ENCODE measurements at regions not wholly inside any gene's neighbourhood (a gene's known extent, or its start where the extent isn't known, plus 50 kb on each side); places are given as distances from the start of the nearest gene placed in this dataset.

DNA sequence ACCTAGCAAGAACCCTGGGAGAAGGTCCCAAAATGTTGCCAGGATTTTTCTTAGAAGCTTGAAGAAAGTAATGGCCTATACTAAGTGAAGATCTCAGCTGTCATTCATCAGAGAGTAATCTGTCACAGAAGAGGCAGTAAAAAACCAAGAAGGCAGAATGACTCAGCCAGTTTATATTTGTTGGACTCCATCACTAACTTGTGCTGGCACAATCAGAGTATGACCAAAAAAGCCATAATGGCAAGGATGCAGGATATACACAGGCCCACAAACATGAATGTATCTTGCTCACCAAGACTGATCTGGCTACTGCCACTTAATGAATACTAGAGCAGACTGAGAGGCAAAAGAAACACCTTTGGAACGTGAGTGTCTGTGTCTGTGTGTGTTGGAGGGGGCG lies 104.0 kb upstream of the POU5F2 start:
- H2AFZ ChIP-seq, result no peak overlapping the region
- Mint-ChIP-seq H3K27me3 (ENCODE audit: insufficient read depth, low read depth, poor library complexity) (no peaks in the 10 kb centered on the region), H3K4me3 (no peak overlapping the region), H3K9me3 (peaks cover 8% of the 10 kb centered on the region; the same call in 2 of the 3 replicates), H3K4me1 (no peaks in the 10 kb centered on the region), H3K36me3 (ENCODE audit: low read depth) (peaks cover 9% of the 10 kb centered on the region; the same call in 2 of the 3 replicates), H3K27ac (no peak overlapping the region)
- H3K4me2 ChIP-seq, result no peak overlapping the region
- H3K4me1 ChIP-seq (ENCODE audit: insufficient read depth), result no peaks in the 10 kb centered on the region
- H3K27ac ChIP-seq (ENCODE audit: low read depth), result no peak overlapping the region
- no peak overlapping the region for H3K4me3 ChIP-seq
- H3K79me2 ChIP-seq (replicated peaks; ENCODE audit: insufficient read depth), result no peaks in the 10 kb centered on the region
- no peaks in the 10 kb centered on the region for H3K9me2 ChIP-seq (ENCODE audit: insufficient read depth)
- TF ChIP-seq ZNF331 (CRISPR knock-in tag; IDR thresholded peaks at IDR 0.05; ENCODE audit: low read depth) (no peak), STAT1 (IDR thresholded peaks at IDR 0.05; ENCODE audit: unreplicated experiment) (no peak), EZH2 (IDR thresholded peaks at IDR 0.05; ENCODE audit: low read depth, unreplicated experiment) (no peak), JUNB (IDR thresholded peaks at IDR 0.05; ENCODE audit: unreplicated experiment) (no peak), ZNF462 (CRISPR knock-in tag; IDR thresholded peaks at IDR 0.05) (no peak), REST (IDR thresholded peaks at IDR 0.05; ENCODE audit: unreplicated experiment) (no peak)
- TF ChIP-seq, protein P1, sequence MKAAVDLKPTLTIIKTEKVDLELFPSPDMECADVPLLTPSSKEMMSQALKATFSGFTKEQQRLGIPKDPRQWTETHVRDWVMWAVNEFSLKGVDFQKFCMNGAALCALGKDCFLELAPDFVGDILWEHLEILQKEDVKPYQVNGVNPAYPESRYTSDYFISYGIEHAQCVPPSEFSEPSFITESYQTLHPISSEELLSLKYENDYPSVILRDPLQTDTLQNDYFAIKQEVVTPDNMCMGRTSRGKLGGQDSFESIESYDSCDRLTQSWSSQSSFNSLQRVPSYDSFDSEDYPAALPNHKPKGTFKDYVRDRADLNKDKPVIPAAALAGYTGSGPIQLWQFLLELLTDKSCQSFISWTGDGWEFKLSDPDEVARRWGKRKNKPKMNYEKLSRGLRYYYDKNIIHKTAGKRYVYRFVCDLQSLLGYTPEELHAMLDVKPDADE (IDR thresholded peaks at IDR 0.05), result no peak
- TF ChIP-seq, protein P2, sequence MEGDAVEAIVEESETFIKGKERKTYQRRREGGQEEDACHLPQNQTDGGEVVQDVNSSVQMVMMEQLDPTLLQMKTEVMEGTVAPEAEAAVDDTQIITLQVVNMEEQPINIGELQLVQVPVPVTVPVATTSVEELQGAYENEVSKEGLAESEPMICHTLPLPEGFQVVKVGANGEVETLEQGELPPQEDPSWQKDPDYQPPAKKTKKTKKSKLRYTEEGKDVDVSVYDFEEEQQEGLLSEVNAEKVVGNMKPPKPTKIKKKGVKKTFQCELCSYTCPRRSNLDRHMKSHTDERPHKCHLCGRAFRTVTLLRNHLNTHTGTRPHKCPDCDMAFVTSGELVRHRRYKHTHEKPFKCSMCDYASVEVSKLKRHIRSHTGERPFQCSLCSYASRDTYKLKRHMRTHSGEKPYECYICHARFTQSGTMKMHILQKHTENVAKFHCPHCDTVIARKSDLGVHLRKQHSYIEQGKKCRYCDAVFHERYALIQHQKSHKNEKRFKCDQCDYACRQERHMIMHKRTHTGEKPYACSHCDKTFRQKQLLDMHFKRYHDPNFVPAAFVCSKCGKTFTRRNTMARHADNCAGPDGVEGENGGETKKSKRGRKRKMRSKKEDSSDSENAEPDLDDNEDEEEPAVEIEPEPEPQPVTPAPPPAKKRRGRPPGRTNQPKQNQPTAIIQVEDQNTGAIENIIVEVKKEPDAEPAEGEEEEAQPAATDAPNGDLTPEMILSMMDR (conservative IDR thresholded peaks at IDR 0.05; ENCODE audit: low read depth in 2 of 2), result no peak
- ATAC-seq (no peak), DNase-seq (ENCODE audit: low spot score) (no peak)
- H3K36me3 ChIP-seq (ENCODE audit: insufficient read depth), result no peaks in the 10 kb centered on the region
- no peaks in the 10 kb centered on the region for H3F3A ChIP-seq (replicated peaks; ENCODE audit: low read depth)
- no peaks in the 10 kb centered on the region for H3K27me3 ChIP-seq (ENCODE audit: insufficient read depth)
- no peaks in the 10 kb centered on the region for H4K20me1 ChIP-seq (replicated peaks; ENCODE audit: insufficient read depth)
